ENCODE measurements at regions not wholly inside any gene's neighbourhood (a gene's known extent, or its start where the extent isn't known, plus 50 kb on each side); places are given as distances from the start of the nearest gene placed in this dataset.

GRCh38 chr1:79437540-79437939 lies 431.0 kb upstream of the ADGRL4 start:
- DNase-seq: no peak

- no peak for DNase-seq
These were observed 424.8 kb upstream of the ADGRL4 start for GRCh38 chr1:79431340-79431739.

- no peak for DNase-seq
These were observed 423.9 kb upstream of the ADGRL4 start for GRCh38 chr1:79430437-79430836.

GRCh38 chr1:79422726-79423125 lies 416.2 kb upstream of the ADGRL4 start:
- DNase-seq: no peak

GRCh38 chr1:79398501-79398900 lies 392.0 kb upstream of the ADGRL4 start:
- DNase-seq: no peak

- DNase-seq: no peak
These were observed 390.4 kb upstream of the ADGRL4 start for GRCh38 chr1:79396901-79397300.

- no peak for DNase-seq
These were observed 382.3 kb upstream of the ADGRL4 start for GRCh38 chr1:79388694-79389361.

GRCh38 chr1:79386730-79387129 lies 380.2 kb upstream of the ADGRL4 start:
- DNase-seq: no peak

GRCh38 chr1:79380078-79380477 lies 373.5 kb upstream of the ADGRL4 start:
- no peak for DNase-seq

- DNase-seq: peak; percentile 9
These were observed 369.6 kb upstream of the ADGRL4 start for GRCh38 chr1:79376106-79376505.

GRCh38 chr1:79375352-79375751 lies 368.8 kb upstream of the ADGRL4 start:
- no peak for DNase-seq

- no peak for DNase-seq
These were observed 367.9 kb upstream of the ADGRL4 start for GRCh38 chr1:79374397-79374796.

GRCh38 chr1:79373481-79374125 lies 367.1 kb upstream of the ADGRL4 start:
- no peak for DNase-seq

GRCh38 chr1:79371802-79372201 lies 365.3 kb upstream of the ADGRL4 start:
- no peak for DNase-seq

GRCh38 chr1:79369091-79369490 lies 362.6 kb upstream of the ADGRL4 start:
- no peak for DNase-seq

- DNase-seq: peak; percentile 57
These were observed 358.4 kb upstream of the ADGRL4 start for GRCh38 chr1:79364896-79365295.

GRCh38 chr1:79363430-79363829 lies 356.9 kb upstream of the ADGRL4 start:
- DNase-seq: no peak

GRCh38 chr1:79362470-79362869 lies 355.9 kb upstream of the ADGRL4 start:
- no peak for DNase-seq

- DNase-seq: peak; percentile 76
These were observed 348.6 kb upstream of the ADGRL4 start for GRCh38 chr1:79355090-79355489.

GRCh38 chr1:79353224-79353623 lies 346.7 kb upstream of the ADGRL4 start:
- peak; percentile 60 for DNase-seq

GRCh38 chr1:79326875-79327274 lies 320.3 kb upstream of the ADGRL4 start:
- no peak for DNase-seq

- no peak for DNase-seq
These were observed 319.2 kb upstream of the ADGRL4 start for GRCh38 chr1:79325705-79326104.

- DNase-seq: no peak
These were observed 318.6 kb upstream of the ADGRL4 start for GRCh38 chr1:79325126-79325525.

- peak; percentile 99 for DNase-seq
These were observed 316.9 kb upstream of the ADGRL4 start for GRCh38 chr1:79323239-79324025.
